WTC11 (cell line): ENCODE measurements at regions not wholly inside any gene's neighbourhood (a gene's known extent, or its start where the extent isn't known, plus 50 kb on each side); places are given as distances from the start of the nearest gene placed in this dataset.

Experiments used
- ATAC-seq: fragments of 200-7000 bp; cut with Tn5 transposase; 2 replicates; pipeline ENCODE4 v1.10.0; 2021; ENCODE audit warnings: mild to moderate bottlenecking, moderate library complexity
- CTCF ChIA-PET: fragments of 300-600 bp; sonication (Branson Sonifier 250); formaldehyde crosslinking; loops from one replicate; lab custom pipeline; 2021; ENCODE audit warnings: antibody characterized with exemption; lab: Charles Lee
- POLR2A ChIA-PET: fragments of 350-600 bp; sonication (Branson Sonifier 250); formaldehyde crosslinking; loops from one replicate; lab custom pipeline; 2021; ENCODE audit warnings: antibody characterized with exemption; lab: Charles Lee
- DNase-seq: peaks from one replicate; pipeline ENCODE4 v3.0.0; 2021; ENCODE audit warnings: low spot score
- H3K27ac Mint-ChIP-seq: 2 replicates; pipeline ENCODE4 v1.8.0; 2021; ENCODE audit warnings: mixed read lengths
- H3K27me3 Mint-ChIP-seq: 2 replicates; pipeline ENCODE4 v1.8.0; 2021; ENCODE audit warnings: low read depth, mild to moderate bottlenecking, moderate library complexity, mixed read lengths
- H3K36me3 Mint-ChIP-seq: 2 replicates; pipeline ENCODE4 v1.8.0; 2021; ENCODE audit warnings: mixed read lengths
- H3K4me1 Mint-ChIP-seq: 2 replicates; pipeline ENCODE4 v1.8.0; 2022; ENCODE audit warnings: mixed read lengths
- H3K4me3 Mint-ChIP-seq: 2 replicates; pipeline ENCODE4 v1.8.0; 2021; ENCODE audit warnings: mild to moderate bottlenecking, moderate library complexity, mixed read lengths
- H3K9me3 Mint-ChIP-seq: 2 replicates; pipeline ENCODE4 v1.8.0; 2021; ENCODE audit warnings: mixed read lengths
- CBFB ChIP-seq: sonication (generic); formaldehyde crosslinking; IDR thresholded peaks from 2 replicates; pipeline ENCODE4 v1.8.1; 2022; ENCODE audit warnings: mild to moderate bottlenecking, low read depth, missing genetic modification reagents
- ESRRA ChIP-seq: sonication (generic); formaldehyde crosslinking; IDR thresholded peaks from 2 replicates; pipeline ENCODE4 v1.8.1; 2022; ENCODE audit warnings: mild to moderate bottlenecking, missing genetic modification reagents, borderline replicate concordance
- ETV6 ChIP-seq: sonication (generic); formaldehyde crosslinking; IDR thresholded peaks from 2 replicates; pipeline ENCODE4 v1.8.1; 2022; ENCODE audit warnings: mild to moderate bottlenecking, missing genetic modification reagents
- JAZF1 ChIP-seq: fragments of 250-450 bp; sonication (Bioruptor Pico); IDR thresholded peaks from 2 replicates; pipeline ENCODE4 v1.9.0; 2021; ENCODE audit warnings: moderate library complexity, mild to moderate bottlenecking, inconsistent platforms
- NFATC4 ChIP-seq: fragments of 250-450 bp; sonication (Bioruptor Pico); IDR thresholded peaks from 2 replicates; pipeline ENCODE4 v1.9.0; 2021; ENCODE audit warnings: mild to moderate bottlenecking
- NR2C2 ChIP-seq: sonication (generic); formaldehyde crosslinking; IDR thresholded peaks from 2 replicates; pipeline ENCODE4 v1.8.0; 2022; ENCODE audit warnings: mild to moderate bottlenecking, missing genetic modification reagents
- ZNF416 ChIP-seq: fragments of 250-450 bp; sonication (Bioruptor Pico); IDR thresholded peaks from 2 replicates; pipeline ENCODE4 v1.9.0; 2021; ENCODE audit warnings: mild to moderate bottlenecking, inconsistent platforms
- TF ChIP-seq, protein P1 (sequence below): sonication (generic); formaldehyde crosslinking; IDR thresholded peaks from 2 replicates; pipeline ENCODE4 v1.8.1; 2022; ENCODE audit warnings: mild to moderate bottlenecking, missing genetic modification reagents, moderate library complexity, borderline replicate concordance
- TF ChIP-seq, protein P2 (sequence below): sonication (generic); formaldehyde crosslinking; IDR thresholded peaks from 2 replicates; pipeline ENCODE4 v1.8.0; 2022; ENCODE audit warnings: mild to moderate bottlenecking, missing genetic modification reagents
- TF ChIP-seq, protein P3 (sequence below): sonication (generic); formaldehyde crosslinking; IDR thresholded peaks from 2 replicates; pipeline ENCODE4 v1.8.0; 2023; ENCODE audit warnings: missing genetic modification reagents, mild to moderate bottlenecking, borderline replicate concordance
- TF ChIP-seq, protein P4 (sequence below): sonication (generic); formaldehyde crosslinking; IDR thresholded peaks from 2 replicates; pipeline ENCODE4 v1.8.1; 2022; ENCODE audit warnings: mild to moderate bottlenecking, moderate library complexity, missing genetic modification reagents
- TF ChIP-seq, protein P5 (sequence below): fragments of 250-450 bp; sonication (Bioruptor Pico); IDR thresholded peaks from 2 replicates; pipeline ENCODE4 v1.9.0; 2021; ENCODE audit warnings: mild to moderate bottlenecking
- TF ChIP-seq, protein P6 (sequence below): fragments of 250-450 bp; sonication (Bioruptor Pico); IDR thresholded peaks from 2 replicates; pipeline ENCODE4 v1.9.0; 2021; ENCODE audit warnings: moderate library complexity, mild to moderate bottlenecking, inconsistent platforms, borderline replicate concordance
- TF ChIP-seq, protein P7 (sequence below): sonication (generic); formaldehyde crosslinking; IDR thresholded peaks from 2 replicates; pipeline ENCODE4 v1.8.0; 2022; ENCODE audit warnings: mild to moderate bottlenecking, missing genetic modification reagents
- TF ChIP-seq, protein P8 (sequence below): fragments of 250-450 bp; sonication (Bioruptor Pico); conservative IDR thresholded peaks from 2 replicates; pipeline ENCODE4 v1.9.0; 2021; ENCODE audit warnings: mild to moderate bottlenecking

DNA sequence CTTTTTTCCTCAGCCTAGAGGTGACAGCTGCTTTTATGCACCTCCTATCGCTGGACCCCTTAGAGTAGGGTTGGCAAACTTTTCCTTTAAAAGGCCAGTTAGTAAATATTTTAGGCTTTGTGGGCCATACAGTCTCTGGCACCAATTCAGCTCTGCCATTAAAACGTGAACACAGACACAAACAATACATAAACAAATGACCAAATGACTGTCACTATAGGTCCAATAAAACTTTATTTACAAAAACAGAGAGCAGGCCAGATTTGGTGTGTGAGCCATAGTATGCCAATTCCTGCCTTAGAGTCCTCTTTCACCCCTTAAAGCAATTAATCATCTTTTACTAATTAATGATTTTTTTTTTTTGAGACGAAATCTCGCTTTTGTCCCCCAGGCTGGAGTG lies 61.1 kb upstream of the RPS13 start:
- peaks cover 19% of the 10 kb centered on the region for H3K4me1 Mint-ChIP-seq
- POLR2A ChIA-PET: no interaction called here
- CTCF ChIA-PET: no interaction called here
- no peaks in the 10 kb centered on the region for H3K9me3 Mint-ChIP-seq
- ATAC-seq (no peak), DNase-seq (no peak)
- no peak overlapping the region for H3K27ac Mint-ChIP-seq
- peaks cover 38% of the 10 kb centered on the region for H3K36me3 Mint-ChIP-seq
- no peak overlapping the region for H3K4me3 Mint-ChIP-seq
- H3K27me3 Mint-ChIP-seq: no peaks in the 10 kb centered on the region
- TF ChIP-seq ZNF416 (no peak), ETV6 (CRISPR knock-in tag) (no peak), NR2C2 (CRISPR knock-in tag) (no peak), ESRRA (CRISPR knock-in tag) (no peak), JAZF1 (CRISPR knock-in tag) (no peak)
- TF ChIP-seq, protein P1, sequence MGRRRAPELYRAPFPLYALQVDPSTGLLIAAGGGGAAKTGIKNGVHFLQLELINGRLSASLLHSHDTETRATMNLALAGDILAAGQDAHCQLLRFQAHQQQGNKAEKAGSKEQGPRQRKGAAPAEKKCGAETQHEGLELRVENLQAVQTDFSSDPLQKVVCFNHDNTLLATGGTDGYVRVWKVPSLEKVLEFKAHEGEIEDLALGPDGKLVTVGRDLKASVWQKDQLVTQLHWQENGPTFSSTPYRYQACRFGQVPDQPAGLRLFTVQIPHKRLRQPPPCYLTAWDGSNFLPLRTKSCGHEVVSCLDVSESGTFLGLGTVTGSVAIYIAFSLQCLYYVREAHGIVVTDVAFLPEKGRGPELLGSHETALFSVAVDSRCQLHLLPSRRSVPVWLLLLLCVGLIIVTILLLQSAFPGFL (CRISPR knock-in tag): no peak
- TF ChIP-seq, protein P2, sequence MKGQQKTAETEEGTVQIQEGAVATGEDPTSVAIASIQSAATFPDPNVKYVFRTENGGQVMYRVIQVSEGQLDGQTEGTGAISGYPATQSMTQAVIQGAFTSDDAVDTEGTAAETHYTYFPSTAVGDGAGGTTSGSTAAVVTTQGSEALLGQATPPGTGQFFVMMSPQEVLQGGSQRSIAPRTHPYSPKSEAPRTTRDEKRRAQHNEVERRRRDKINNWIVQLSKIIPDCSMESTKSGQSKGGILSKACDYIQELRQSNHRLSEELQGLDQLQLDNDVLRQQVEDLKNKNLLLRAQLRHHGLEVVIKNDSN: no peak
- TF ChIP-seq, protein P3, sequence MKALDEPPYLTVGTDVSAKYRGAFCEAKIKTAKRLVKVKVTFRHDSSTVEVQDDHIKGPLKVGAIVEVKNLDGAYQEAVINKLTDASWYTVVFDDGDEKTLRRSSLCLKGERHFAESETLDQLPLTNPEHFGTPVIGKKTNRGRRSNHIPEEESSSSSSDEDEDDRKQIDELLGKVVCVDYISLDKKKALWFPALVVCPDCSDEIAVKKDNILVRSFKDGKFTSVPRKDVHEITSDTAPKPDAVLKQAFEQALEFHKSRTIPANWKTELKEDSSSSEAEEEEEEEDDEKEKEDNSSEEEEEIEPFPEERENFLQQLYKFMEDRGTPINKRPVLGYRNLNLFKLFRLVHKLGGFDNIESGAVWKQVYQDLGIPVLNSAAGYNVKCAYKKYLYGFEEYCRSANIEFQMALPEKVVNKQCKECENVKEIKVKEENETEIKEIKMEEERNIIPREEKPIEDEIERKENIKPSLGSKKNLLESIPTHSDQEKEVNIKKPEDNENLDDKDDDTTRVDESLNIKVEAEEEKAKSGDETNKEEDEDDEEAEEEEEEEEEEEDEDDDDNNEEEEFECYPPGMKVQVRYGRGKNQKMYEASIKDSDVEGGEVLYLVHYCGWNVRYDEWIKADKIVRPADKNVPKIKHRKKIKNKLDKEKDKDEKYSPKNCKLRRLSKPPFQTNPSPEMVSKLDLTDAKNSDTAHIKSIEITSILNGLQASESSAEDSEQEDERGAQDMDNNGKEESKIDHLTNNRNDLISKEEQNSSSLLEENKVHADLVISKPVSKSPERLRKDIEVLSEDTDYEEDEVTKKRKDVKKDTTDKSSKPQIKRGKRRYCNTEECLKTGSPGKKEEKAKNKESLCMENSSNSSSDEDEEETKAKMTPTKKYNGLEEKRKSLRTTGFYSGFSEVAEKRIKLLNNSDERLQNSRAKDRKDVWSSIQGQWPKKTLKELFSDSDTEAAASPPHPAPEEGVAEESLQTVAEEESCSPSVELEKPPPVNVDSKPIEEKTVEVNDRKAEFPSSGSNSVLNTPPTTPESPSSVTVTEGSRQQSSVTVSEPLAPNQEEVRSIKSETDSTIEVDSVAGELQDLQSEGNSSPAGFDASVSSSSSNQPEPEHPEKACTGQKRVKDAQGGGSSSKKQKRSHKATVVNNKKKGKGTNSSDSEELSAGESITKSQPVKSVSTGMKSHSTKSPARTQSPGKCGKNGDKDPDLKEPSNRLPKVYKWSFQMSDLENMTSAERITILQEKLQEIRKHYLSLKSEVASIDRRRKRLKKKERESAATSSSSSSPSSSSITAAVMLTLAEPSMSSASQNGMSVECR: no peak
- TF ChIP-seq, protein P4, sequence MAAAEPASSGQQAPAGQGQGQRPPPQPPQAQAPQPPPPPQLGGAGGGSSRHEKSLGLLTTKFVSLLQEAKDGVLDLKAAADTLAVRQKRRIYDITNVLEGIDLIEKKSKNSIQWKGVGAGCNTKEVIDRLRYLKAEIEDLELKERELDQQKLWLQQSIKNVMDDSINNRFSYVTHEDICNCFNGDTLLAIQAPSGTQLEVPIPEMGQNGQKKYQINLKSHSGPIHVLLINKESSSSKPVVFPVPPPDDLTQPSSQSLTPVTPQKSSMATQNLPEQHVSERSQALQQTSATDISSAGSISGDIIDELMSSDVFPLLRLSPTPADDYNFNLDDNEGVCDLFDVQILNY: no peak

DNA sequence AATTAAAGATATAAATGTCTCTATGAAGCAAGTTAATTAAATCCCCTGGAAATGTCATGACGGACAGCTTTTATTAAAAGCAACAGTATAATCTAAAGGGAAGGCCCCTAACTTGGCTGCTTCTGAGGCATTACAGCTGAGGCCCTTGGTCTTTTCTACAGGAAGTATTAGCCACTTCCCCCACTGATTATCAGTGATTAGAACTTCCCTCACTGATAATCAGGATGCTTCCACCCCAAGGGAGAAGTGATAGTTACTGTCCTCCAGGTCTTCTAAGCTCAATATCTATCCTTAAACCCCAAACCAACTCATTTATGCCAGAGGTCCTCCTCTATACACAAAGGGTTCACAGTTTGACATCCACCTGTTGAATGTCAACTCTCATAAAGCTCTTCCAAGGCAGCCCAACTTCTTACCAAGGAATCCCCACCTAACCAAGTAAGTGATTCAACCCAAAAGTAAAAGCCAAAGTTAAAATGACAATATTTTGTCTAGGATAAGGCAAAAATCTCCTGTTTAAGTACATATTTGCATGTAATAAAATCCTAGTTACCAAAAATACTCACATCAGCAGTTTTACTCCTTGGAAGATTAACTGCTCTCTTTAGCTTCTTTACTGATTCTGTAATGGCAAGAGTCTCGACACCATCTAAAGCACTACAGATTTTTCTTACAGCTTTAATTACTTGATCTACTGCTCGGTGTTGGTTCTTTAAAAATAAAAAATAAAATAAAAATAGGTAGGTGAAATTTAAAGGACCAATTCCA lies 58.6 kb upstream of the RPS13 start:
- peak overlapping the region; percentile 34 for H3K27ac Mint-ChIP-seq
- POLR2A ChIA-PET: no interaction called here
- H3K9me3 Mint-ChIP-seq: no peaks in the 10 kb centered on the region
- H3K27me3 Mint-ChIP-seq: no peaks in the 10 kb centered on the region
- CTCF ChIA-PET: no interaction called here
- DNase-seq: no peak
- no peak overlapping the region for H3K4me3 Mint-ChIP-seq
- peaks cover 19% of the 10 kb centered on the region for H3K4me1 Mint-ChIP-seq
- ATAC-seq: no peak
- H3K36me3 Mint-ChIP-seq: peaks cover 41% of the 10 kb centered on the region
- TF ChIP-seq, protein P1 (CRISPR knock-in tag): no peak
- TF ChIP-seq ETV6 (CRISPR knock-in tag): no peak
- TF ChIP-seq CBFB: no peak
- TF ChIP-seq, protein P5, sequence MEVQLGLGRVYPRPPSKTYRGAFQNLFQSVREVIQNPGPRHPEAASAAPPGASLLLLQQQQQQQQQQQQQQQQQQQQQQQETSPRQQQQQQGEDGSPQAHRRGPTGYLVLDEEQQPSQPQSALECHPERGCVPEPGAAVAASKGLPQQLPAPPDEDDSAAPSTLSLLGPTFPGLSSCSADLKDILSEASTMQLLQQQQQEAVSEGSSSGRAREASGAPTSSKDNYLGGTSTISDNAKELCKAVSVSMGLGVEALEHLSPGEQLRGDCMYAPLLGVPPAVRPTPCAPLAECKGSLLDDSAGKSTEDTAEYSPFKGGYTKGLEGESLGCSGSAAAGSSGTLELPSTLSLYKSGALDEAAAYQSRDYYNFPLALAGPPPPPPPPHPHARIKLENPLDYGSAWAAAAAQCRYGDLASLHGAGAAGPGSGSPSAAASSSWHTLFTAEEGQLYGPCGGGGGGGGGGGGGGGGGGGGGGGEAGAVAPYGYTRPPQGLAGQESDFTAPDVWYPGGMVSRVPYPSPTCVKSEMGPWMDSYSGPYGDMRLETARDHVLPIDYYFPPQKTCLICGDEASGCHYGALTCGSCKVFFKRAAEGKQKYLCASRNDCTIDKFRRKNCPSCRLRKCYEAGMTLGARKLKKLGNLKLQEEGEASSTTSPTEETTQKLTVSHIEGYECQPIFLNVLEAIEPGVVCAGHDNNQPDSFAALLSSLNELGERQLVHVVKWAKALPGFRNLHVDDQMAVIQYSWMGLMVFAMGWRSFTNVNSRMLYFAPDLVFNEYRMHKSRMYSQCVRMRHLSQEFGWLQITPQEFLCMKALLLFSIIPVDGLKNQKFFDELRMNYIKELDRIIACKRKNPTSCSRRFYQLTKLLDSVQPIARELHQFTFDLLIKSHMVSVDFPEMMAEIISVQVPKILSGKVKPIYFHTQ: no peak
- TF ChIP-seq, protein P6, sequence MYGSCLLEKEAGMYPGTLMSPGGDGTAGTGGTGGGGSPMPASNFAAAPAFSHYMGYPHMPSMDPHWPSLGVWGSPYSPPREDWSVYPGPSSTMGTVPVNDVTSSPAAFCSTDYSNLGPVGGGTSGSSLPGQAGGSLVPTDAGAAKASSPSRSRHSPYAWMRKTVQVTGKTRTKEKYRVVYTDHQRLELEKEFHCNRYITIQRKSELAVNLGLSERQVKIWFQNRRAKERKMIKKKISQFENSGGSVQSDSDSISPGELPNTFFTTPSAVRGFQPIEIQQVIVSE (CRISPR knock-in tag): no peak
- TF ChIP-seq, protein P7, sequence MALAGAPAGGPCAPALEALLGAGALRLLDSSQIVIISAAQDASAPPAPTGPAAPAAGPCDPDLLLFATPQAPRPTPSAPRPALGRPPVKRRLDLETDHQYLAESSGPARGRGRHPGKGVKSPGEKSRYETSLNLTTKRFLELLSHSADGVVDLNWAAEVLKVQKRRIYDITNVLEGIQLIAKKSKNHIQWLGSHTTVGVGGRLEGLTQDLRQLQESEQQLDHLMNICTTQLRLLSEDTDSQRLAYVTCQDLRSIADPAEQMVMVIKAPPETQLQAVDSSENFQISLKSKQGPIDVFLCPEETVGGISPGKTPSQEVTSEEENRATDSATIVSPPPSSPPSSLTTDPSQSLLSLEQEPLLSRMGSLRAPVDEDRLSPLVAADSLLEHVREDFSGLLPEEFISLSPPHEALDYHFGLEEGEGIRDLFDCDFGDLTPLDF: no peak
- TF ChIP-seq NFATC4: no peak
- TF ChIP-seq, protein P8, sequence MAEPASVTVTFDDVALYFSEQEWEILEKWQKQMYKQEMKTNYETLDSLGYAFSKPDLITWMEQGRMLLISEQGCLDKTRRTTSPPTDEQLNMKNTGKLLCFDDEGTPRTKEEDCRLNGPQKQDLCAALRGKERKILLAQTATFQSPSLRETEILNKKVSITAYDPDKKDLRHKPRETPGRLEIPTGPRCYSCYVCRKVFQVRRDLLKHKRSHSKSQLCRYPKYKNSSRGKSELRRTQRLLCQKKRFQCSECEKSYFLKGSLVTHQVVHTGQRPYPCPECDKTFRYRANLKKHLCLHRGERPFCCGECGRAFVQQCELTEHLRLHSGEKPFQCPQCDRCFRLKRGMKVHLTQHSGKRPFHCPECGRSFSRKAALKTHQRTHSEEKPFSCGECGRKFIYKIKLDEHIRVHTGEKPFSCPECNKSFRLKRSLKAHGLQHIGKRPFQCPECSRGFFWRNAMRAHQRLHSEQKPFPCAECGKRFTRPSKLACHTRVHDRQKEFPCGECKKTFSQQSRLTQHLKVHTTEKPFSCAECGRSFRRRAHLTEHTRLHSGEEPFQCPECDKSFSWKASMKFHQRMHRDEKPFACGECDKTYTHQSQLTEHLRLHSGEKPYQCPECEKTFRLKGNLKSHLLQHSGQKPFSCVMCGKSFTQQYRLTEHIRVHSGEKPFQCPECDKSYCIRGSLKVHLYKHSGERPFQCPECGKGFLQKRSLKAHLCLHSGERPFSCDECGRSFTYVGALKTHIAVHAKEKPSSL (CRISPR knock-in tag): no peak
